ENCODE measurements at regions not wholly inside any gene's neighbourhood (a gene's known extent, or its start where the extent isn't known, plus 50 kb on each side); places are given as distances from the start of the nearest gene placed in this dataset.
"Not testable (repeated sequence)": the region's sequence is repeated elsewhere in the genome, so short reads cannot be mapped to it uniquely, and the experiment has no call there.

DNA sequence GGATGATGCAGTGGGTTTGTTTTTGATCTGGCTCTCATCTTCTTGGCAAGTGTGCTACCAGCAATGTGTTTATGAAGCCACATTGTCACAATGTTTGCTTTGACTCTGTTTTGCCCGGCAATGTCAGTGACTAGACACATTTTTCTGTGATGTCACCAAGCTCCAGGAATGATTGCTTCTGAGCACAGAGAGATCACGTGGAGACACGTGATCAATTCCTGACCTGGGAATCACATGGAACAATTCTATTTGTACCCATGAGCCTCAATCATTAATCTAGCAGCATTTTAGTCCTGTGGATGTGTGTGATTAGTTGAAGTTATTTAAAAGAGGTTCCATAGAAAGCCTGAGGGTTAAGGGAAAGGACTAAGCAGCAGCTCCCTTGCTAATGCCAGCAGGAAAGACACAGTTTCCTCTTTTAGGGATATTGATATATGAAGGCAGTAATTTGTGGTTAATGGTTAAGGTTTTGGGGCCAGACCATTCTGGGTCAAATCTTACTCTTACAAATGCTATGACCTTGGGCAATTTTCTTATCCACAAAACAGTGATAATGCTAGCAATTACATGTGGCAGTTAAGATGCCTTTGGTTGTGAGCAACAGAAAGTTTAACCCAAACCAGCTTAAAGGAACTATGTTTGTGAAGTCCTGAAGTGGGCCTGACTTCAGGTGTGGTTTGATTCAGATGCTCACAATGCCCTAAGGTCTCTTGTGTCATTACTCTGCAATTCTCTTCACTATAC, 59.0 kb downstream of the FASLG start:
- H3K4me3 Mint-ChIP-seq: no peak overlapping the region
- intact Hi-C loops (cut with micrococcal nuclease): loop anchor here (2.0 kb wide), 3 partner anchors 55 to 267 kb away; partner anchors contain the start of gene SUCO
- H3K36me3 Mint-ChIP-seq (ENCODE audit: low read depth): no peaks in the 10 kb centered on the region
- H3K27me3 Mint-ChIP-seq: no peaks in the 10 kb centered on the region
- H3K9me3 Mint-ChIP-seq: peaks cover 5% of the 10 kb centered on the region
- peaks cover 44% of the 10 kb centered on the region for H3K4me1 Mint-ChIP-seq
- DNase-seq: no peak
- peak overlapping the region; percentile 67 for H3K27ac Mint-ChIP-seq

DNA sequence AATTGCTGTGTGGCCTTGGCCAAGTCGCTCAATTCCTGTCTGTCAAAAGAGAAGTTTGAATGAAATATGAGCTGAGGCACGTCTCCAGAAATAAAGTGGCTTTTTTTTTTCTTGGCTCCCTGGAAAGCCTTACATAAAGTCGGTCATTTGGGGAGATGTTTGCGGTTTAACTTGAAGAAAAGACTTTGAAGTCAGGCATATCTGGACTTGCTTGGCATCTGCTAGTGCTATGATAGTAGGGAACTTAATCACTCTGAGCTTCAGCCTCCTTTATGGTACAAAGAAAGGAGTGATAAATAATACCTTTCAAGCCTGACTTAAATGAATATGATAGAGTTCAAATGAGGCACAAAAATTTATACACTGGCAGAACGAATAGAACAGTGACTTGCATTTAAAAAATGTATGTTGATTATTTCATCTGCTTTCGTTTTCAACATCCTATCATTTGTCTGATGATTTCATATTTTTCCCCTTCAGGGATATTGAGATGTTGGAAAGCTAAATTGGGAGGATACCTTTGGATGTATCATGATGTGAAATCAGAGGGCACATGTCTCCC, 60.2 kb downstream of the FASLG start:
- H3K27me3 Mint-ChIP-seq: no peaks in the 10 kb centered on the region
- H3K4me1 Mint-ChIP-seq: peaks cover 39% of the 10 kb centered on the region
- H3K9me3 Mint-ChIP-seq: peaks cover 5% of the 10 kb centered on the region
- intact Hi-C loops (cut with micrococcal nuclease): loop anchor here (1.0 to 2.0 kb wide), 3 partner anchors 110 to 268 kb away; partner anchors contain the start of gene SUCO
- H3K27ac Mint-ChIP-seq: no peak overlapping the region
- no peaks in the 10 kb centered on the region for H3K36me3 Mint-ChIP-seq (ENCODE audit: low read depth)
- no peak overlapping the region for H3K4me3 Mint-ChIP-seq
- no peak for DNase-seq

DNA sequence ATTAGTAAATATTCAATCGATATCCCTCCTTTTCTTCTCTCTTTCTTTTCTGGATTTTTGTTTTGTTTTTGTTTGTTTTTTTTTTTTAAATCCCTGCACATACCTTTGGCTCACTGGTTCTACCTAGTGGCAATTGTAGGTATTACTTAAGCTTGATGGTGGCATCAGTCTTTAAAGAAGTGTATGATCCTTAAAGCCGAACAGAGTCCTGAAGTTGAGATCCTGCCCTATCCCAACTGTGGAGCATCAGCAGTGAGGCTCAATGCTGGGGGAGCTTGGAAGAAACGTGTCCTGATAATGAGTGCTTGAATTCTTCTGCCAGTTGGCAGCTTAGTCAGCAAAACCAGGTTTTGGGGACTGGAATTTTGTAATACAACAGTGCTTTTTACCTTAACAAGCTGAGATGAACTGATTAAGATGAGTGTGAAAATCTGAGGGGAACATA, 60.8 kb downstream of the FASLG start:
- DNase-seq: peak; percentile 79
- Mint-ChIP-seq H3K9me3 (peaks cover 5% of the 10 kb centered on the region), H3K4me3 (no peak overlapping the region), H3K27ac (peak overlapping the region; percentile 35), H3K36me3 (ENCODE audit: low read depth) (no peaks in the 10 kb centered on the region), H3K27me3 (no peaks in the 10 kb centered on the region), H3K4me1 (peaks cover 42% of the 10 kb centered on the region)
- intact Hi-C loops (cut with micrococcal nuclease): loop anchor here (1.0 to 2.0 kb wide), 3 partner anchors 110 to 269 kb away; partner anchors contain the start of gene SUCO

DNA sequence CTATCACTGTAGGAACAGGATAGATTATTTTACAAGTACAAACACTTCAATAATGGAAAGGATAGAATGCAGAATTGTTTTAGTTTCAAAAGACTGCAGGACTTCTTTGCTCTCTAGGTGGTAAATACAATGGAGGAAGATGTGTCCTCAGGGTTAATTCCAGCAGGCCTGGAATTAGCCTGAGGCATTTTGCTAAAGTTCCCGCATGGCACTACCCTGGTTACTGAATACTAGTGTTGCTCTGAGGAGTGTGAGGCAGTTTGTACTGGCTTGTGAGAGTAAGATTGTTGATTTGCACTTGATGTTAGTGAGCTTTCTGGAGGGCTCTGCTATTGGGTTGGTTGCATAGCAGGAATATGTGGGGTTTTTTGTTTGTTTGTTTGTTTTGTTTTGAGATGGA, 61.4 kb downstream of the FASLG start:
- Mint-ChIP-seq H3K9me3 (peaks cover 5% of the 10 kb centered on the region), H3K4me3 (no peak overlapping the region), H3K27me3 (no peaks in the 10 kb centered on the region), H3K36me3 (ENCODE audit: low read depth) (no peaks in the 10 kb centered on the region), H3K4me1 (peaks cover 47% of the 10 kb centered on the region), H3K27ac (no peak overlapping the region)
- intact Hi-C loops (cut with micrococcal nuclease): no loop called here
- DNase-seq: no peak

DNA sequence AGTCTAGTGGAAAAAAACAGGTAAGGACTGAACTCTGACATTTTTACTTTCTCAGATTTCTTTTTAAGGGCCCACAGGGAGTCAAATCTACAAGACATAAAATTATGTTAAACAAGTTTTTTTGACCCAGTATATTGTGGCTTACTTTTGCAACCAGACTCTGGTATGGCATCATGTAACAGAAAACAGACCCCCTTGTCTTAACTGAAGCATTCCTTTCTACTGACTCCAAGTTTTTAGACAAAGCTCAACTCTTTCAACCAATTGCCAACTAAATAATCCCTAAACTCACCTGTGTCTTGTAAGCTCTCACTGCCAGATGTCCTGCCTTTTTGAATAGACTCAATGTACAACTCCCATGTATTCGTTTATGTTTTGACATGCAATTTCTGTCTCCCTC, 64.3 kb downstream of the FASLG start:
- peaks cover 30% of the 10 kb centered on the region for H3K4me1 Mint-ChIP-seq
- H3K27ac Mint-ChIP-seq: no peak overlapping the region
- no peaks in the 10 kb centered on the region for H3K36me3 Mint-ChIP-seq (ENCODE audit: low read depth)
- no peaks in the 10 kb centered on the region for H3K27me3 Mint-ChIP-seq
- peaks cover 6% of the 10 kb centered on the region for H3K9me3 Mint-ChIP-seq
- DNase-seq: no peak
- no peak overlapping the region for H3K4me3 Mint-ChIP-seq
- intact Hi-C loops (cut with micrococcal nuclease): no loop called here

DNA sequence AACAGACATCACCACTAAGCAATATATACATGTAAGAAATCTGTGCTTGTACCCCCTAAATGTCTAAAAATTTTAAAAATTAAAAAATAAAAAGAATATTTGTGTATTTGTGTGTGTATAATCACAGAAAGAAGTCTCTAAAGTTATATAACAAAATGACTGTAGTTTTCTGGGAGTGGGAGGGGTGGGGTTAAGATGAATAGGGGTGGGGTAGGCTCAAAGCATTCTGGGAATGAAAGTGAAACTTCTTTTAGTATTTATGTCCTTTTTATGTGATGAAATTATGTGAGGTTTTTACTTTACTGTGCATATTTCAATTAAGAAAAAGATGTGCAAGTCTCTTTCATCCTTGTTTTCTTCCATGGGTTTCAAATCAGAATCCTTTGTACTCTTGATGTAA, 65.3 kb downstream of the FASLG start:
- peaks cover 14% of the 10 kb centered on the region for H3K9me3 Mint-ChIP-seq
- no peak overlapping the region for H3K4me3 Mint-ChIP-seq
- intact Hi-C loops (cut with micrococcal nuclease): no loop called here
- peaks cover 25% of the 10 kb centered on the region for H3K4me1 Mint-ChIP-seq
- peaks cover 7% of the 10 kb centered on the region for H3K27me3 Mint-ChIP-seq
- no peaks in the 10 kb centered on the region for H3K36me3 Mint-ChIP-seq (ENCODE audit: low read depth)
- DNase-seq: no peak
- H3K27ac Mint-ChIP-seq: no peak overlapping the region

DNA sequence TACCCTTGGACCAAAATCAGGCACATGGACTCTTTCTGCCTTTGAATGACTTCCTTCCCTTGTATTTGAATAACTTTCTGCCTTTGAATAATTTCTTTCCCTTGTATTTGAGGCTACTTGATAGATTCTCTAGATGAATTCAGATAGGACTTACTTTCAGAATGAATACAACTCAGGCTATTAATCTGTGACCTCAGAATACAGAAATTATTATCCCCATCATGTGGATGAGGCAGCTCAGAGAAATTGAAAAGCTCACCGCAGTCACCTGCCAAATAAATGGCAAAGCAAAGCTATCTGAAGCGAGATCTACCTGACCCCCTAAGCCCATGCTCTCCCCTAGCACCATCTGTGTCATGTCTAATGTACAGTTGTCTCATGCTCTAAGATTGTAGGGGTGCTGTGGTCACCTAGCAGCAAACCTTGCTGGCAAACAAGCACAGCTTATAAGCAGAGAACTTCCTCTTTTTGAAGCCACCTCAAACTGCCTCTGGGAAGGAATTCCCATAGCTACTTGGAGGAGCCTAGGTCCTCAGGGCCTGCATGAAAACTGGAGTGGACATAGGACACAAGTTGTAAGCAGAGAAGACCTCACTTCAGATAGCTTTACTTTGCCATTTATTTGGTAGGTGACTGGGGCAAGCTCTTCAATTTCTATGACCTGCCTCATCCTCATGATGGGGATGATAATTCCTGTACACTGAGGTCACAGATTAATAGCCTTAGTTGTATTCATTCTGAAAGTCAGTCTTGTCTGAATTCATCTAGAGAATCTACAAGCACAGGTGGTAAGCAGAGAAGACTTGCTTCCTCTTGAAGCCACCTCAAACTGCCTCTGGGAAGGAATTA, 66.1 kb downstream of the FASLG start:
- intact Hi-C loops (cut with micrococcal nuclease): no loop called here
- Mint-ChIP-seq H3K36me3 (ENCODE audit: low read depth) (no peaks in the 10 kb centered on the region), H3K27ac (no peak overlapping the region), H3K9me3 (peaks cover 20% of the 10 kb centered on the region), H3K4me3 (no peak overlapping the region), H3K27me3 (peaks cover 12% of the 10 kb centered on the region), H3K4me1 (peaks cover 19% of the 10 kb centered on the region)
- DNase-seq: no peak

DNA sequence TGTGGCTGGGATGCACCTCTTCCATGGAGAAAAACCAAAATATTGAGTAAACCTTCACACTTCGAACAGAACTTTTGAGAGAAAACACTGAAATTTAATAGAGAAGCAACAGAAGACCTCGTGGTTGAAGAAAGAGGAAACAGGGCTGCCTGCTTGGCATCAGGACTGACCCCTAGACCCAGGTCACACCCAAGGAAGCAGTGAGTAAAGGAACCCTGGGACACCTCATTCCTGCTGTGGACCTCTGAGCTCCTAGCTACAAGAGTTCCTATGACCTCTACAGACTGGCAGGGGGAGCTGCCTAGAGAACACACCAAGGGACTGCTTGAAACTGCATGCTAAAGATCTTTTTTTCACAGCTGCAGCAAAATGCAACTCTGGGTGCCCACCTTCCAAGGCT, 67.8 kb downstream of the FASLG start:
- Mint-ChIP-seq H3K36me3 (ENCODE audit: low read depth) (no peaks in the 10 kb centered on the region), H3K9me3 (peaks cover 22% of the 10 kb centered on the region), H3K27me3 (peaks cover 23% of the 10 kb centered on the region), H3K27ac (no peak overlapping the region), H3K4me3 (no peak overlapping the region), H3K4me1 (peaks cover 17% of the 10 kb centered on the region)
- no peak for DNase-seq
- intact Hi-C loops (cut with micrococcal nuclease): no loop called here

DNA sequence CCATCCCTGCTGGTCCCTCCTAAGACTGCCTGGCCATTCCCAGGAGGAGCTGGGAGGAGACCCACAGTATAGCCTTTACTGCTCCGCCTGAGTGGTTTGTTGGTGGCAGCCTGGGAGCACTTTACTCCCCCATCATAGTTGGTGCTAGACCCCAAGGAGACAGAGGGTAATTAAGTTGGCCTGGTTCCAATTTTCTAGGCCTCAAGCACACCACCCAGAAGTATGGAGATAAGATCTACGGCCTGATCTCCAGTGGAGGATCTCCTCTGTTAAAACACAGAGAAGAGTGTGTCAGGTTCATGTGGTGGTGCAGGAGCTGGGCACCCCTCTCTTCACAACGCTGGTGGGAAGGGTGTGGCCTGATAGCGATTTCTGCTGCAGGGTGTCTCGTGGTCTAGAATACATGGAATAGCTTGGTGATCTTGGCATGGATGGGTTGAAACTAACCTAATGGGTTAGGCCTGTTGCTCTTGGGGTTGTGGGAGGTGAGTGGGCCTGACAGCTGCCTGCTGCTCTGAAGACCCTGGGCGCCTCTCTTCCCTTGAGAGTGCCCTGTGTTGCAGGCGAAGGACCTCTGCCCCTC, 68.5 kb downstream of the FASLG start:
- Mint-ChIP-seq H3K27ac (no peak overlapping the region), H3K4me1 (peaks cover 17% of the 10 kb centered on the region), H3K36me3 (ENCODE audit: low read depth) (no peaks in the 10 kb centered on the region), H3K9me3 (peaks cover 22% of the 10 kb centered on the region), H3K4me3 (no peak overlapping the region), H3K27me3 (peaks cover 27% of the 10 kb centered on the region)
- no peak for DNase-seq
- intact Hi-C loops (cut with micrococcal nuclease): no loop called here

DNA sequence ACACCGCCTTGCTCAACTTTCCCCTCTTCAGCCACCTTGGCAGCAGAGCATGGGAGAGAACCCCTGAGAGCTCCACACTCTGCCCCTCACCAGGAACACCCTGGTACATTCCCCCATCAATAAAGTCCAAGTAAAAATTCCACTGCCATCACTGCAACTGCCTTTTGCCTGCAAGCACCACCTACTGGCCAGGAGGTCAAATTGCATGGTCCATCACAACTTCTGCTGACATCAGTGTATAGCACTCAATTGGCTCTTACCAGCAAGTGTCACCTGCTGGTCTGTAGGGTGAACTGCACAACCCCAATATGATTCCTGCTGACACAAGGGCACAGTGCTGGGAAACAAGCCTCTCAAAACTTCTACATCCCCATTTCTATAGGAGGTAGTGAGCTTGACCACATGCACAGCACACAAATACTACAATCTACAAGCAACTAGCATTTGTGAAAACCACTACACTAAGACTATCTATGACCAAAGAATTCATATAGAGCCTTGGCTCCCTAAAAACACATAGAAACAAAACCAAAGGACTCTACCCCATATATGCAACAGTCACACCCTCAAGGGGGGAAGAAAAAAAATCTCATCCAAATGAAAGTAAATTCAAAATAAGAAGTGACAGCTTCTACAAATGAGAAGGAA, 69.2 kb downstream of the FASLG start:
- DNase-seq: peak; percentile 83
- intact Hi-C loops (cut with micrococcal nuclease): loop anchor here (1.0 kb wide), 1 partner anchor 278 kb away; no protein-coding TSS in a partner anchor
- H3K27ac Mint-ChIP-seq: peak overlapping the region; percentile 37
- H3K9me3 Mint-ChIP-seq: peaks cover 22% of the 10 kb centered on the region
- peaks cover 33% of the 10 kb centered on the region for H3K27me3 Mint-ChIP-seq
- H3K4me3 Mint-ChIP-seq: no peak overlapping the region
- H3K36me3 Mint-ChIP-seq (ENCODE audit: low read depth): no peaks in the 10 kb centered on the region
- peaks cover 17% of the 10 kb centered on the region for H3K4me1 Mint-ChIP-seq

DNA sequence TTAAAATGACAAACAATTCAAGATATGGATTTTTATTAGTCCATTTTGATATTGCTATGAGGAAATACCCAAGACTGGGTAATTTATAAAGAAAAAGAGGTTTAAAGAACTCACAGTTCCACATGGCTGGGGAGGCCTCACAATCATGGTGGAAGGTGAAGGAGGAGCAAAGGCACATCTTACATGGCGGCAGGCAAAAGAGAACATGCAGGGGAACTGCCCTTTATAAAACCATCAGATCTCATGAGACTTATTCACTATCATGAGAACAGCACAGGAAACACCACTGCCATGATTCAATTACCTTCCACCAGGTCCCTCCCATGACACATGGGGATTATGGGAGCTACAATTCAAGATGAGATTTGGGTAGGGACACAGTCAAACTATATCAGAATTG, 69.8 kb downstream of the FASLG start:
- H3K36me3 Mint-ChIP-seq (ENCODE audit: low read depth); DNase-seq; H3K4me3 Mint-ChIP-seq; H3K27ac Mint-ChIP-seq: not testable (repeated sequence)
- peaks cover 36% of the 10 kb centered on the region for H3K27me3 Mint-ChIP-seq
- intact Hi-C loops (cut with micrococcal nuclease): loop anchor here (1.0 kb wide), 1 partner anchor 278 kb away; no protein-coding TSS in a partner anchor
- H3K4me1 Mint-ChIP-seq: peaks cover 17% of the 10 kb centered on the region
- peaks cover 22% of the 10 kb centered on the region for H3K9me3 Mint-ChIP-seq

DNA sequence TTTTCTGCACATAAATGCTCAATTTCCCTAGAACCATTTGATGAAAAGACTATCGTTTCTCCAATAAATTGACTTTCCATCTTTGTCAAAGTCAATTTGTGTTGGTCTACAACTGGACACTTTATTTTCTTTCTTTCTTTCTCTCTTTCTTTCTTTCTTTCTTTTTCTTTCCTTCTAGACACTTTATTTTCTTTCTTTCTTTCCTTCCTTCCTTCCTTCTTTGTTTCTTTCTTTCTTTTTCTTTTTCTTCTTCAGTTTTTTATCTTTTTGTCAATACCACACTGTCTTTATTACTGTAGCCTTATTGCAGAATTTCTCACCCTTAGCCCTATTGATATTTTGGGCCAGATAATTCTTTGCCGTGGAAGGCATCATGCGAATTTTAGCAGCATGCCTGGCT, 73.5 kb downstream of the FASLG start:
- peaks cover 22% of the 10 kb centered on the region for H3K9me3 Mint-ChIP-seq
- intact Hi-C loops (cut with micrococcal nuclease): no loop called here
- no peak for DNase-seq
- peaks cover 2% of the 10 kb centered on the region for H3K4me1 Mint-ChIP-seq
- H3K4me3 Mint-ChIP-seq: no peak overlapping the region
- H3K36me3 Mint-ChIP-seq (ENCODE audit: low read depth): no peaks in the 10 kb centered on the region
- H3K27ac Mint-ChIP-seq: no peak overlapping the region
- peaks cover 61% of the 10 kb centered on the region for H3K27me3 Mint-ChIP-seq

DNA sequence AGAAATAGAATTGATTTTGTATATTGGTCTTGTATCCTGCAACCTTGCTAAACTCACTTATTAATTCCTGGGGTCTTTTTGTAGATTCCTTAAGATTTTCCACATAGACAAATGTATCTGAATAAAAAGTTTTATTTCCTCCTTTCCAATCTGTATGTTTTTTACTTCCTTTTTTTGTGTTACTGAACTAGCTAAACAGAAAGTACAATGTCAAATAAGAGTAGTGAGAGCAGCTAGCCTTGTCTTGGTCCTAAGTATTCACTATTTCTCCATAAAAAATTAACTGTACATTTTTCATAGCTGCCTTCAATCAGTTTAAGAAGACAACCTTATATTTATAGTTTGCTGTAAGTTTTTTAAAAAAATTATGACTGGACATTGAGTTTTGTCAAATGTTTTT, 74.9 kb downstream of the FASLG start:
- Mint-ChIP-seq H3K4me1 (no peaks in the 10 kb centered on the region), H3K27me3 (peaks cover 69% of the 10 kb centered on the region), H3K9me3 (peaks cover 12% of the 10 kb centered on the region), H3K4me3 (no peak overlapping the region), H3K36me3 (ENCODE audit: low read depth) (no peaks in the 10 kb centered on the region), H3K27ac (no peak overlapping the region)
- intact Hi-C loops (cut with micrococcal nuclease): no loop called here
- no peak for DNase-seq
